ENCODE measurements at regions not wholly inside any gene's neighbourhood (a gene's known extent, or its start where the extent isn't known, plus 50 kb on each side); places are given as distances from the start of the nearest gene placed in this dataset.
A peak's percentile ranks its signal among the peaks of the same experiment; 100 is the strongest.

GRCh38 chr2:204108781-204109295 is 172.3 kb downstream of the ICOS start:
- DNase-seq (ENCODE audit: low read depth in 3 of 3), result peak in 1 of 3 experiments; percentile 31

- no peak for DNase-seq (ENCODE audit: low read depth in 3 of 3)
Observed at GRCh38 chr2:204109681-204110080, 173.1 kb downstream of the ICOS start.

DNA sequence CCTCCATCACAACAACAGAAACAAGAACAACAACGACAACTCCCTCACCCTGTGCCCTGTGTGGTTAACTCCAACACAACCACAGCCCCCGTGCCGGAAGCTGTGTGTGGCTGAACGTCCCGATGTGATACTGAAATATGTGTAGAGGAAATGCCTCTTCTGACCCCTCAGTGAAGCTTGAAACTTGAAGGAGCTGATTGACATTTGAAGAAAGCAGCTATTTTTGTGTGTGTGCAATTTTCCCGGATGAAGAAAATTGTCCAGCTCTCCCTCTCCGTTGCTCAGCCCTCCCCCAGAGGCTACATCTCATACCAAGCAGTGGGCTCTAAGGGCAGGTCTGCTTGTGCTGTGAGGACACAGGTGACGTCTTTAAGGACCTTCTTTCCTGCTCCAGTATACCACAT is 173.8 kb downstream of the ICOS start:
- DNase-seq (ENCODE audit: low read depth in 3 of 3), result peak; percentile 22 to 67 (median 29)

DNA sequence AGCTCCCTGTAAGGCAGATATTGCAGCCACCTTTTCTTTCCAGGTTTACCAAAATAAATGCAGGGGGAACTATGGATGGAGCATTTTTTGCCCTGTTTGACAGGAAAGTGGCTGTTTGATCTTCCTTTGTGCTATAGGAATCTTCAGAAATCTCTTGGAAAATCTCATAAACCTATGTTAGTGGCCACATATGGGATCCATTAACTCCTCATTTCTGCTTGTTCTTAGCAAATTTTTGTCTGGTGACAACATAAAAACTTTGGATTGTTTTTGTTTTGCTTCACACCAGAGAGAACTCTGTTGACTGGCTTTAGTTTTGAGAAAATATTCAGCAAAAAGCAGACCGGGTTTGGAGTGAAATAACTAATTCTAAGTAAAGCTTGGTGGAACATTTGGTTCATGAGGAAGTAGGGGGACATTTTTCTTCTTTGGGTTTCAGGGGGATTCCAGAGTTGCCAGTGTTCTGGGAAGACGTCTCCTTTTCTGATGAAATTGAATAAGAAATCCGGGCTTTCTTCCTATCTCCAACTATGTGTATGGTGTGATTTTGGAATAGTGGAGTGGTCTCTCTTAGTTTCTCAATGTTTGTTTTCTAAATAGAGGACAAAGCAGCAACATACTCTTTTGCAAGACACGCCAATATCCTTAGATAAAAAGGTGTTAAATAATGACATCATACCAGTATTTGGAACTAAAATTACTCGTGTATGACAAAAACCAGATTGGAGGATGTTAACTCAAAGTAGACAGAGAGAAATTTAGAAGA is 174.4 kb downstream of the ICOS start:
- DNase-seq (ENCODE audit: low read depth in 3 of 3), result no peak

GRCh38 chr2:204112084-204112770 is 175.7 kb downstream of the ICOS start:
- no peak for DNase-seq (ENCODE audit: low read depth in 3 of 3)

DNA sequence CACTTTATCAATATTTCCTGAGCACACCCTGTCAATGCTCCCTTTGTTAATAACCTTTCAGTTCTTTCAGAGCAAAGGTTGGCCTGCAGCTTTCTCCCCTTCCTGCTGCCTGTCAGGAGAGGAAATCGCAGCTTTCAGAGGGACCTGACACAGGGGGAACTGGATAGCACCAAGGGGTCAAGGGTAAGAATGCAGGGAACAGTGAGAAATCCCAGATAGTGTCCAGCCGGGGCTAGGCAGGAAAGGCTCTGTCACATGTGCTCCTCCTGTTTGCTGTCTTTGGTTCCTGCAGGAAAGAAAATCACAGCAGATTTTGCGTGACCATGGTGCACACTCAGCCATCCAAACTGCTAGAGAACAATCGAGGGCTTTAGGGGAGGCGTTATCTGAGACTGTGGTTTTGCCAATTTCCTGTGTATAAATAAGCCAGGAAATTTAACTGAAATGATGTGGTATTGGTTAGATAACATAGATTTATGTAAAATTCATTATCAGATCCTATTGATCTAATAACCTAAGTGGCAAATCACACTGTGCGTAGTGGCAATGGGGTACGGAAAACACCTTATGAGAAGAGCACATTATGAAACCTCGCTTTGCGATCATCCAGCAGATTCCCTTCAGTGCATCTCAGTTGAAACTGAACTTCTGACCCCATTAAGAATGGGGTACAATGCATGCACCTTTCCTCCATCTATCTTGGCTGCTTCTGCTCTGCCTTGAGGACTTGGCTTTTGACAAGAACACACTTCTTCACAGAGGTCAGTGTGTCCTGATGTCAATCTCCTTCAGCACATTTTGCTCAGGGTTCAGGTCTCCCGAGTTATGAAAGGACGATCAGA is 178.0 kb downstream of the ICOS start:
- no peak for DNase-seq (ENCODE audit: low read depth in 3 of 3)

DNA sequence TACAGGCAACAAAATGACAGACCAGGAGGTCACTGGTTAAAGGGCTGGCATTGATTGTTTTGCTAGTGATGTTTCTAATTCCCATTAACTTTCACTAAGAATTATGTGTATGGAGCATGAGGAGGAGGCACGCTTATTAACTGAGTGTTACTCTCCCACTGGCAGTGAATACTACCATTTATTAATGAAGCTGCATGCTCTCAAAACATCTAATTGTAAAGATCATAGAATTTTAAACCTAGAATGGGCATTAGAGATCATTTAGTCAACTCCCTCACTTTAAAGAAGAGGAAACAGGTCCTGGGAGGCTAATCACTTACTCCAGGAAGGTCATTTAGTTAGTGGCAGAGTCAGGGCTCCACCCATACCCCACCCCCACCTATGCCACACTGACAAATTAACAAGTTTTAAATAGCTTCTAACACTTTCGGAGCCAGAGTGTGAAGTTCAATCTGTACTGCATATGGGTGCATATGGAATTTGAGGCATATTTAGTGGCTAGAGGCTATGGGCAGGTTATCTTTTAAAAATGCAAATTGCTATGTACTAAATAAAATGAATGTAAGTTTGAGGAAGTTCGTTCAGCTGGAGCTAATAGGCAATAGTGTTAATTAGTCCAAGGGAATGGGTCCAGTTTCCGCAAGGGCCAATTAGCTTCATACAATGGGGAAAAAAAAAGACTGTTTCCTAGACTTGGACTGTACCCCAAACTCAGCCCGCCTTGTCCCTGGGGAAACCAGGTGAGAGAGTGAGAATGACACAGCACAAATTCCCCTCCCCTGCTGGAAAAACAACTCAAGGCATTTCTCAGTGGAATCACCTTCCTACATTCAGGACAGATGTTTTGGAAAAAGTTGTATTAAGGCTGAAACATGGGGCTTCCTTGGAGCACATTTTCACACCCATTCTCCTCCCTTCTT is 178.8 kb downstream of the ICOS start:
- DNase-seq (ENCODE audit: low read depth in 3 of 3), result no peak

- DNase-seq (ENCODE audit: low read depth in 3 of 3), result no peak
Observed at GRCh38 chr2:204116159-204116792, 179.7 kb downstream of the ICOS start.

DNA sequence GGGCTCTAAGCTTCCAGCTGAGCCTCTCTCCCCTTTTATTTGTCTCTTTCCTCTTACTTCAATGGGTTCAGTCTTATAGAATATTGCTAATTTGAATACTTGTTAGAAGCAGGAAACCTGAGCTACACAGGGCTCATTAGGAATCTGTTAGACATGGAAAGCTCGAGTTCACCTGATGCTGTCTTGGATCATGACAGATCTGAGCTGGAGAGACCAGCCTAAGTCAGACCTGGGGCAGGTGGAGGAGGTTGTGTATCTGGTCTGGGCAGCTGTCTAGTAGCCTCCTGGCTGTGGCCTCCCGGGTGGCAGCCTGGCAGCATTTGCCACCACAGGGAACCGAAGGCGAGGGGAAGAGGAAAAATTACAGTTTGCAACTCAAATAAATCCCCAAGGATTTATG is 185.9 kb downstream of the ICOS start:
- no peak for DNase-seq (ENCODE audit: low read depth in 3 of 3)

DNA sequence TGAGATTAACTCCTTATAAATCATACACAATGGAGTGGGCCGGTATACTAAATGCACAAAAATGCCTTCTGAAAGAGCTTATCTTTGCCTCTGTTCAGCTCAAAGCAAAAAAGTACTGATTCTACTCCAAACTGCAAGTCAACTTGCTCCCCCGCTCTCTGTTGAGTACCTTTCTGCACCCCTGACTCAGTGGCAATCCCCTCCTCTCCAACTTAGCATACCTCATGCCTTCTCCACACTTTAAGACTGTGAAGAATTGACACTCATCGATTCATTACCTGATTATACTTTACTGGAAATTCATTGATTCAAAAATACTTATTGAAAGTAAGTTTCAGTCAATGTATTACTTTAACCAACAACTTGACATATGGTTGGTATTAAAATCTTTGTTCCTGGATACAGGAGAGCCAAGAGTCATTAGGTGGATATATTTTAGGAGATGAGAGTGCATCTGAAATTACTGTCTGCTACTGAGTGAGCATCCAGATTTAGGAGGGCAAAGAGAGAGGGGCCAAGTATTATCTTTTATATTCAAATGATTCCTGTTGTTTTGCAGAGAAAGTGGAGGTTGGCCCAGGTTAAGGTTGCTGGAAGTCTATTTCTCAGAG is 187.7 kb downstream of the ICOS start:
- no peak for DNase-seq (ENCODE audit: low read depth in 3 of 3)

DNA sequence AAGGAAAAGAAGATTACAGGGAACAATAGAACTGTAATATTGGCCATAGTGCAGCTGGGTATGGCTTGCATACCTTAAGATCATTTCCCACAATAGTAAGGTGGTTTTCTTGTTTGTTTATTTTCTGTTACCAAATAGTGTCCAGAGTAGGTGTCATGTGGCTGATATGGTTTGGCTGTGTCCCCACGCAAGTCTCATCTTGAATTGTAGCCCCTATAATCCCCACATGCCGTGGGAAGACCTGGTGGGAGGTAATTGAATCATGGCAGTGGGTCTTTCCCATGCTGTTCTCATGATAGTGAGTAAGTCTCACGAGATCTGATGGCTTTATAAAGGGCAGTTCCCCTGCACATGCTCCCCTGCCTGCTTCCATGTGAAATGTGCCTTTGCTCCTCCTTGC is 190.1 kb downstream of the ICOS start:
- DNase-seq (ENCODE audit: low read depth in 3 of 3), result no peak

GRCh38 chr2:204127238-204127637 is 190.7 kb downstream of the ICOS start:
- no peak for DNase-seq (ENCODE audit: low read depth in 3 of 3)

- DNase-seq (ENCODE audit: low read depth in 3 of 3), result no peak
Observed at GRCh38 chr2:204129591-204130294, 193.2 kb downstream of the ICOS start.

DNA sequence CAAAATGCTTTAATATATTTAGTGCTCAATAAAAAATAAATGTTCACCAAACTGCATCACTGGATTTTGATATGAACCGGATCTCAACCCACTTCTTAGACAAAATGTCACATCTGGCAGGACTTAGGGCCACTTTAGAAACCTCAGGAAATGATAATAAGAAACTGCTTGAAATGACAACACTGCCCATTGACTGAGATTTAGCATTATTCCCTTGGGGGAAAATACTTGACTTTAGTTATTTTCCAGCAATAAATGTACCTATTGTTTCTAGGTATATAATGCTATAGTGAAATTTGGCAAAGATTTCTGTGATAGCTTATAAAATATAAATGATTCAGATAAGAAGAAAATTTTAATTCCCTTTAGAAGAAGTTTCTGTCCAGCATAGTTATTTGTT is 195.1 kb downstream of the ICOS start:
- no peak for DNase-seq (ENCODE audit: low read depth in 3 of 3)

DNA sequence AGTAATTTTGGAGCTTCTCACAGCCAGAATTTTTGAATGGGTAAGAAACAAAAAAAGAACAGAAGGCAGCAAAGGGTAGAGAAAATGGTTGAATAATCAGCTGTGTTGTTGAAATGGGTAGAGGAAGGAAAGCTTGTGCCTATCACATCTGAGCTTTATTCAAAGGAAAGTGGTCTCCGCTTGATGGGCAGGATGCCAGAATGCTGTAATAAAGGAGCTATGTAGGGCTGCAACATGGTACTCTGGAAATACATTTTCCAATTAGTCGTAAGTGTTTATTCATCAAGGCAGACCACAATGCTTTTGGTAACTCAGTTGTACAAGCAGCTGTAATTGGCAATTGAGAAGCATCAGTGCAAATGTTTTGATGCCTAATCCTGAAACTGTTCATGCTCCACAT is 196.9 kb downstream of the ICOS start:
- DNase-seq (ENCODE audit: low read depth in 3 of 3), result no peak

GRCh38 chr2:204134421-204134820 is 197.9 kb downstream of the ICOS start:
- DNase-seq (ENCODE audit: low read depth in 3 of 3), result no peak

- DNase-seq (ENCODE audit: low read depth in 3 of 3), result no peak
Observed at GRCh38 chr2:204135752-204136151, 199.2 kb downstream of the ICOS start.

DNA sequence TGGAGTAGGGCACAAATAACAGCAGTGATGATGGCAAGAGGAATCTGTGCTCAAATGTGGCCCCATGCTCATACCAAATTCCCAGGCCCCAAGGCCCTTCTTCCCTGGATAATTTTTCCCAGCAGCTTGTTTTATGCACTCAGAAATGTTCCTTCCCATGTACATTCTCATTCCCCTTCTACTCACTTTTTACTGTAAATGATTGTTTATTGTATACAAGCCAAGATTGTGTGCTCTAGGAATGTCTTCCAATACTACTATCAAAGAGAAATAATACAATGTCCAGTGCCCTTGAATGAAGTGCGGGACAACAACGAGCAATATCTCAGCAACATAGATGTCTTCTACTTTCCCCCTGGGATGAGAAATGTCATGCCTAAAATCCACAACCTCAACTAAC is 201.6 kb downstream of the ICOS start:
- DNase-seq (ENCODE audit: low read depth in 3 of 3), result no peak

DNA sequence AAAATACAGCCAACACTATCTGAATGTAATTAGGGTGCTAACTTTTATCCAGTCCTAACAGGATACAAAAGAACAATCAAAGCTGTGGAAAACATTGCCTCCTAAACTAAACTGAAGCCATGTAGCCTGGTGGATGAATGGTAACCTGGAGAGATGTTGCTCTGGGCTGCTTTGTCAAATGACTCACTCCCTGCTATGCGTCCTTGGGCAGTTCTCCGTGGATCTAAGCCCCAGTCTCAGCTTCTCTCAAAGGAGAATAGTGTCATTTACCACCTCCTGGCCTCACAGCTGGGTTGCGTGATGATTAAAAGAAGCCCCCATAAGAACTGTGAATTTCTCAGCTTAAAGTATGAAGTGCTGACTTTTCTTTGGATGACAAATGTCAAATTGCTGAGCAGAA is 203.7 kb downstream of the ICOS start:
- no peak for DNase-seq (ENCODE audit: low read depth in 3 of 3)
